ENCODE measurements at regions not wholly inside any gene's neighbourhood (a gene's known extent, or its start where the extent isn't known, plus 50 kb on each side); places are given as distances from the start of the nearest gene placed in this dataset.

DNA sequence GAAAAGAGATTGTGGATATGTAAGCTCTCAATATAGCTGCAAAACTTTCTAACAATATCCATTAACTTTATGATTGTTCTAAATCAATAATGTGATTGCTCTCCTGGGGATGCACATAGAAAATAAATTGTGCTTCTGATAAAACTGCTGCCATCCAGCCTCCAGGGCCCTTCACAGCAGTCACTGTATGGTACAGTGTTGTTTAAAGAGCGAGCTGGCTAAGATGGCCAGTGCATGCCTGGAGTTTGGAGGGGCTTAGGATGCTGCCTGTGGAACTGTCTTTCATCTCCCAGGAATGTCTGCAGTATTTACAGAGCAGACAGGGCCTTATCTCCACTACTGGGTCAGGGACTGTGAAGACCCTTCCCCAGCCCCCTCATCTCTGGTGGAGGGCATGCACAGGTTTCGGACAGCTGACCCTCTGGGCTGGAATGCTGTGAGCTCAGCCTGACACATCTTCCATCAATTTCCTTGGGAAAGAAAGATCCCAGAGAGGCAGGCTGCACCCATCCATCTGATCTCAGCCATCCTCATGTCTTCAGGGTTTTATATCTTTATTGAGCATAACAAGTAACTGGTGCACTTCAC lies 137.0 kb downstream of the PLPP3 start:
- no peak for DNase-seq
- in situ Hi-C loops (cut with HindIII; ENCODE audit: low pct_ligation_motif_present, low pct_unique_long_range_greater_than_20kb, low sequenced_read_pairs) = no loop called here

DNA sequence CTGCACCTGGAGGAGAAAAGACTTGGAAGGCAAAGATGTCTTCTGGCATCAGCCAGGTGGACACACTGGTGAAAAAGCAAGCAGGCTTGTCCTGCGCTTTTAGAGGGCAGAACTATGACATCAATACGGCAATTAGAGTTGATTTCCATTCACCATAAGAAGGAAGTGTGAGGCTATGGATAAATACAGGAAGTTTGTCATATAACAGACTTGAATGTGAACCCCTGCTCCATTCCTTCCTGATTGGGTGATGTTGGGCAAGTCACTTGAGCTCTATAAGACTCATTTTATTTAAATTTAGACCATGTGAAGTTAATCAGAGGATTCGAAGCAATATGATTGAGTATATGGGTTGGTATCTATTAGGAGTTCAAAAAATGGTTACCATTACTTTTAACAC lies 137.8 kb downstream of the PLPP3 start:
- no peak for DNase-seq
- in situ Hi-C loops (cut with HindIII; ENCODE audit: low pct_ligation_motif_present, low pct_unique_long_range_greater_than_20kb, low sequenced_read_pairs) = no loop called here

- in situ Hi-C loops (cut with HindIII; ENCODE audit: low pct_ligation_motif_present, low pct_unique_long_range_greater_than_20kb, low sequenced_read_pairs) = no loop called here
- DNase-seq = no peak
Measured at GRCh38 chr1:56439610-56440264, 139.6 kb downstream of the PLPP3 start.

DNA sequence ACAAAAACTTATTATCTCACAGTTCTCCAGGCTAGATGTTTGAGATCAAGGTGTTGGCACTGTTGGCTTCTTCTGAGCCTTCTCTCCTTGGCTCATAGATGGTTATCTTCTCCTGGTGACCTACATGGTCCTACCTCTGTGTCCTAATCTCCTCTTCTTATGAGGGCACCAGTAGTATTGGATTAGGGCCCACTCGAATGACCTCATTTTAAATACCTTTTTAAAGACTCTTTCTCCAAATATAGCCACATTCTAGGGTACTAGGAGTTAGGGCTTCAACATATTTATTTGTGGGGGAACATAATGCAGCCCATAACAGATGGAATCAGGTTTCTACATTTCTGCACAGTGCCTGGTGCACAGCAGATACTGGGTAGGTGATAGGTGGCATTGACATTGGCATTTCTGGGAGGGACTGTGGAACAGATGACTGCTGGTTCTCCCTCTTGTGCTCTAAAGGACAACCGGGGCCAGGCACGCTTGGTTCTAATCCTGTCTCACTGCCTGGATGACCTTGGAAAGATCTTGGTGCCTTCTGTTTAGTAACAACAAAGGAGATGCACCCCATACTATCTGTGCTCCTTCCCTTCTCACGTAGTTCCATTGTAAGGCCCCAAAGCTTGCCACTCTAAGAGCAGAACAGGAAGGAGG lies 140.3 kb downstream of the PLPP3 start:
- in situ Hi-C loops (cut with HindIII; ENCODE audit: low pct_ligation_motif_present, low pct_unique_long_range_greater_than_20kb, low sequenced_read_pairs) = no loop called here
- DNase-seq = no peak

DNA sequence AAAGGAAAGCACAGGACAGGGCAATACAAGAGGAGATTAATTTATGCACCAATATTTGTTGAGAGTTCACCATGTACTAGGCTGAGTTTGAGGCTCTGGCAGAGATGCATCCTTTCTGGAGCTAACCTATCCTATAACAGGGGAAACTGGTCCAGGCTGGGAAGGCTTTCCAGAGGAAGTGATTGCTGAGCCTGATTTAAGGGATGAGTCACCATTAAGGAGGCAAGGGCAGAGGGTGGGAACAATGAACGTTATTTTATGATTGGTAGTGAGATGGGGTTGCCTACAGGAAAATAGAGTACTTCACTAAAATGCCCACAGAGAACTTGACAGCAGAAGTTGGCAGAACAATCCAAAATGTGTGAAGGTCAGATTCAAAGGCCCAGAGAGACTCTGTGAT lies 141.4 kb downstream of the PLPP3 start:
- in situ Hi-C loops (cut with HindIII; ENCODE audit: low pct_ligation_motif_present, low pct_unique_long_range_greater_than_20kb, low sequenced_read_pairs) = no loop called here
- no peak for DNase-seq

DNA sequence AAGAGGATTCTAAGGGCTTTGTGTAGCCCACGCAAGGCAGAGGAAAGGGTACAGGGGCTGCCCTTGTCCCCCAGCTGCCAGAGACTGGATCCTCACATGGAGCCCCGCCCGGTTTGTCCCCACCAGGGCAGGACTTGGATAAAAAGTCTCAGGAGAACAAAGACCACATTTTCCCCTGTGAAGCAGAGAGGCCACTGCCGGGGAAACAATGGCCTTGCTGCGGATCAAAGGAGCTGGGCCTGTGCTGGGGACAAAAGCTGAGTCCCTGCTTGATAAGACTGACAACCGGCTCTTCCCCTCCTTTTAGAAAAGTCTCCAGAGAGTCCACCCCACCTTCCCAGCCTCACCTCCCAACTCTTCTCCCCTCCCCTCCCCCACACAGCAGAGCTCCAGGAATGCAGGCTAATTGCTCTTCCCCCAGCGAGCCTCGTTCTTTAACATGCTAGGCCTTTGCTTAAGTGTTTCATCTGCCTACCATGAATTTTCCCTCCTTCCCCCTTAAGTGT lies 142.4 kb downstream of the PLPP3 start:
- in situ Hi-C loops (cut with HindIII; ENCODE audit: low pct_ligation_motif_present, low pct_unique_long_range_greater_than_20kb, low sequenced_read_pairs) = no loop called here
- no peak for DNase-seq

DNA sequence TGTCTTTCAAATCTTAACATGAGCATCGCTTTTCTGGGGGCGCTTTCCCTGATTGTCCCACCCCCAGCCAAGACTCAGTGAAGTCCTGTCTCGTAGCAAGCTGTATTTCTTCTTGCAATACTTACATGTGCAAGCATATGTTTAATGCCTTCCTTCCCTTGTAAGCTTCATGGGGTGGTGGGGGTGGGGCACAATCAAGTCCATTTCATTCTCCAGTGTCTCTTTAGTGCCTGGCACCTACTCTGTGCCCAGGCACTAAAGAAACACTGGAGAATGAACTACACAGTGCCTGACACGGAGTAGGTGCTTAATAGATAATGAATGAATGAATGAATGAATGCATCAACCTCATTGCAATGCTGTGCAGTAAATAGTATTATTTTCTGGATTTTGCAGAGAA lies 143.1 kb downstream of the PLPP3 start:
- in situ Hi-C loops (cut with HindIII; ENCODE audit: low pct_ligation_motif_present, low pct_unique_long_range_greater_than_20kb, low sequenced_read_pairs) = no loop called here
- no peak for DNase-seq

GRCh38 chr1:56435434-56436262 lies 143.7 kb downstream of the PLPP3 start:
- in situ Hi-C loops (cut with HindIII; ENCODE audit: low pct_ligation_motif_present, low pct_unique_long_range_greater_than_20kb, low sequenced_read_pairs) = no loop called here

DNA sequence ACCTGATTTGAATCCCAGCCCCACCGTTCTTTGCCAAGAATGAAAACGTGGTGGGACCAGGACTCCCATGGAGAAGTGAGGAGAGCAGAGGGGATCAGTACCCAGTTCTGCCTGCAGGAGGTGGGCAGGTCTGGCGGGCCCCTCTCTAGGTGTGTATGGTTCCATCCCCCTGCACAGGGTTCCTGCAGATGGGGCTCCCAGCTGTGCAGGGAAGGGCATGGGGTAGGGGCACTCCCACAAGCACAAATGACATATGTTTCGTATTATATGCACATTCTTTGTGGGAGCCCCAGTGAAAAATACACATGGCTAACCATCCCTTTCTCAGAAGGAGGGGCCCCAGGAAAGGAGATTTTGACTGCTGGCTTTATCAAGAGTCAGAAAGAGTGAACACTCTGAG lies 144.6 kb downstream of the PLPP3 start:
- in situ Hi-C loops (cut with HindIII; ENCODE audit: low pct_ligation_motif_present, low pct_unique_long_range_greater_than_20kb, low sequenced_read_pairs) = no loop called here
- no peak for DNase-seq

More at GRCh38 chr1:56435434-56436262, 143.7 kb downstream of the PLPP3 start:
- DNase-seq = no peak

- in situ Hi-C loops (cut with HindIII; ENCODE audit: low pct_ligation_motif_present, low pct_unique_long_range_greater_than_20kb, low sequenced_read_pairs) = no loop called here
- no peak for DNase-seq
Measured at GRCh38 chr1:56434025-56434424, 145.3 kb downstream of the PLPP3 start.

DNA sequence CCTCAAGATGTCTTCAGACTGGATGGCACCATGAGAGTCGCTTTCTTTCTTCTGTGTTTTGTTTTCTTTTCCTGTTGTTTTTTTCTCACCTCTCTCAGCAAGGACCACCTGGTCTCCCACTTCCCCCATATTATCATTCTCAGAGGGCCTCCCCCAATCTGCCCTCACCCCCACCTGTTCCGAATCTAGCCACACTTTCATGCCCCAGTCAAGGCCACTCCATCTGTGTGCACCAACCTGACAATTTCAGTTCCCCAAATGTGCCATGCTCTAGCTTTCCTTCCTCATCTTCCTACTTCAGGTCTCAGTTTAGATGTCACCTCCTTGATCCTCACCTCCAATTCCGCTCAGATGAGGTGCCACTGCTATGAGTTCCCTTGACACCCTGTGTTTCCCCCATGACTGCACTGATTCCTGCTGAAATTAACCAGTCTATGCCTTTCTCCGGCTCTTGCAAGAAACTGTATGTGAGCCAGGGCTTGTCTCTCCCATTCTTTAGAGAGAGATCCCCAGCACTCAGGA lies 146.2 kb downstream of the PLPP3 start:
- DNase-seq = no peak
- in situ Hi-C loops (cut with HindIII; ENCODE audit: low pct_ligation_motif_present, low pct_unique_long_range_greater_than_20kb, low sequenced_read_pairs) = no loop called here

- DNase-seq = no peak
- in situ Hi-C loops (cut with HindIII; ENCODE audit: low pct_ligation_motif_present, low pct_unique_long_range_greater_than_20kb, low sequenced_read_pairs) = no loop called here
Measured at GRCh38 chr1:56432166-56432971, 147.0 kb downstream of the PLPP3 start.

- in situ Hi-C loops (cut with HindIII; ENCODE audit: low pct_ligation_motif_present, low pct_unique_long_range_greater_than_20kb, low sequenced_read_pairs) = no loop called here
- no peak for DNase-seq
Measured at GRCh38 chr1:56430141-56430839, 149.1 kb downstream of the PLPP3 start.

DNA sequence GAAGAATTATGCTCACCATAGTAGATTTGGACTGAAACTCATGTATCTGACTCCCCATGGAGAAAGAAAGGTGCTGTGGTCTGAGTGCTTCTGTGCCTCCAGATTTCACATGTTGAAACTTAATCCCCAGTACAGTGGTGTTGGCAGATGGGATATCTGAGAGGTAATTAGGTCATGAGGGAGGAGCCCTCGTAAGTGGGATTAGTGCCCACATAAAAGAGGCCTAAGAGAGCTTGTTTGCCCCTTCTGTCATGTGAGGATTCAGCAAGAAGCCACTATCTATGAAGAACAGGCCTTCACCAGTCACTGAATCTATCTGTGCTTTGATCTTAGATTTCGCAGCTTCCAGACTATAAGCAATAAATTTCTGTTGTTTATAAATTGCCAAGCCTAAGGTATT lies 150.1 kb downstream of the PLPP3 start:
- no peak for DNase-seq
- in situ Hi-C loops (cut with HindIII; ENCODE audit: low pct_ligation_motif_present, low pct_unique_long_range_greater_than_20kb, low sequenced_read_pairs) = no loop called here

DNA sequence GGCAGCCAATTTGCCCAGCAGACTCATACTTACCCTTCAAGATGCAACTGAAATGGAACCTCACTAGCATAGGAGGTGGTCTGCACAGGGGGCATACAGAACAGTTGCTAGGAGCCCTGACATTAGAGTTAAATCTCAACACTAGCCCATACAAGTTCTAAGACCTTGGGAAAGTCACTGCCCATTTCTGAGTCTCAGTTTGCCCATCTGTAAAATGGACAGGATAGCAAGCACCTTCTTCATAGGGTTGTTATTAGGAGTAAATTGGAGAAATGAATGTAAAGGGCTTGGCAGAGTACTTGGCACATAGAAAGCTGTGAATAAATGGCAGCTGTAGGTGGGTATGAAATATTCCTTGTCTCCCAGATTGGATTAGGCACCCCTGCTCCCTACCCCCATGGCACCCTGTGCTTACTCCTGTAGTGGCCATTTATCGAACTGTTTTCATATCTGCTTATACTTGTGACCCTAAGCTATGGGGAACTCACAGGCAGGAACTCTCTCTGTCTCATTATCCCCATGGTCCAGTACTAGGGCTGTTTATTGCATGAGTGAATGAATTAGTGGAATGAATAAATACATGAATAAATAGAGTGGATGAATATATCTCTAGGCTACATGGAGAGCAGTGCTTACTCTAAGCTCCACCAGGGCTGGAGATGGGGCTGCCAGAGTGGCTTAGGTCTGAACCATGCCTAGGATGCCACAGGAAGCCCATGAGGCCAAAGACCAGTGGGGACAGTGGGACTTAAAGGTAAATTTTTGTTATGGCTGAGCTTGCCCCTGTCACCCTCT lies 152.6 kb downstream of the PLPP3 start:
- in situ Hi-C loops (cut with HindIII; ENCODE audit: low pct_ligation_motif_present, low pct_unique_long_range_greater_than_20kb, low sequenced_read_pairs) = no loop called here
- no peak for DNase-seq

- in situ Hi-C loops (cut with HindIII; ENCODE audit: low pct_ligation_motif_present, low pct_unique_long_range_greater_than_20kb, low sequenced_read_pairs) = no loop called here
- DNase-seq = no peak
Measured at GRCh38 chr1:56425494-56426037, 153.8 kb downstream of the PLPP3 start.

Measured in ACHN (cell line).